ENCODE measurements at regions not wholly inside any gene's neighbourhood (a gene's known extent, or its start where the extent isn't known, plus 50 kb on each side); places are given as distances from the start of the nearest gene placed in this dataset.
"Not testable (repeated sequence)": the region's sequence is repeated elsewhere in the genome, so short reads cannot be mapped to it uniquely, and the experiment has no call there.

GRCh38 chr7:46752881-46753366, 829.0 kb downstream of the TNS3 start (continued):
- TF ChIP-seq MAFK (IDR thresholded peaks at IDR 0.05; ENCODE audit: low read depth, low read length) (no peak), TBP (IDR thresholded peaks at IDR 0.05; ENCODE audit: low read depth, low read length) (no peak), RNF2 (IDR thresholded peaks at IDR 0.05; ENCODE audit: borderline replicate concordance, low read depth, low read length, missing control alignments, poor library complexity, severe bottlenecking) (no peak), CBX8 (IDR thresholded peaks at IDR 0.05; ENCODE audit: borderline replicate concordance, low read depth, low read length) (no peak)

- H2AK5ac ChIP-seq (ENCODE audit: low read depth, low read length); H3K4me1 ChIP-seq (replicated peaks in 1 of 4; ENCODE audit: control insufficient read depth in 3 of 4, insufficient read depth in 4 of 4, low read length in 3 of 4); H3K4me3 ChIP-seq (ENCODE audit: extremely low read depth in 1 of 4, insufficient read depth in 2 of 4, low read depth in 3 of 4, low read length in 4 of 4); H3K14ac ChIP-seq (ENCODE audit: insufficient read length); H2BK15ac ChIP-seq (ENCODE audit: low read length); H3K79me1 ChIP-seq (ENCODE audit: low read depth, low read length); POLR2A ChIA-PET (ENCODE audit: partially characterized antibody); H4K5ac ChIP-seq (ENCODE audit: insufficient read length, low read depth, low read length); H4K20me1 ChIP-seq (replicated peaks in 1 of 2; ENCODE audit: control insufficient read depth in 1 of 2, insufficient read depth in 2 of 2, low read length in 2 of 2); H2BK20ac ChIP-seq (ENCODE audit: low read length); H2BK5ac ChIP-seq (ENCODE audit: low read depth, low read length); H3K79me2 ChIP-seq (ENCODE audit: control insufficient read depth in 1 of 2, insufficient read depth in 2 of 2, low read length in 2 of 2); H3K4me2 ChIP-seq (ENCODE audit: insufficient read depth in 1 of 2, low read depth in 2 of 2, low read length in 2 of 2); H3K18ac ChIP-seq (ENCODE audit: extremely low read depth, low read length); H3K27ac ChIP-seq (ENCODE audit: low read depth, low read length); H3K36me3 ChIP-seq (ENCODE audit: control insufficient read depth in 2 of 4, insufficient read depth in 4 of 4, low read length in 3 of 4); H3K23ac ChIP-seq (ENCODE audit: insufficient read length); DNase-seq (ENCODE audit: low read depth in 1 of 2, low spot score in 2 of 2); H2AFZ ChIP-seq (ENCODE audit: low read length); H3K23me2 ChIP-seq (ENCODE audit: low read depth, low read length); H2BK12ac ChIP-seq (ENCODE audit: low read depth, low read length); H3K27me3 ChIP-seq (replicated peaks in 1 of 4; ENCODE audit: control insufficient read depth in 3 of 4, extremely low read depth in 1 of 4, insufficient read depth in 3 of 4, low read length in 3 of 4); H2BK120ac ChIP-seq (replicated peaks; ENCODE audit: low read depth, low read length); H3K9ac ChIP-seq (replicated peaks in 1 of 4; ENCODE audit: extremely low read depth in 1 of 4, low read depth in 3 of 4, low read length in 3 of 4); FAIRE-seq; H3K9me3 ChIP-seq (ENCODE audit: insufficient read depth in 2 of 2, low read depth in 1 of 2, low read length in 1 of 2); H3K56ac ChIP-seq (replicated peaks; ENCODE audit: insufficient read length, low read depth, low read length); H4K91ac ChIP-seq (replicated peaks; ENCODE audit: insufficient read length, low read length); H4K8ac ChIP-seq (ENCODE audit: extremely low read depth, insufficient read depth, low read length); H3K4ac ChIP-seq (replicated peaks; ENCODE audit: insufficient read length, low read depth, low read length): not testable (repeated sequence)
- WGBS, 2 experiments (ENCODE audit: extremely low coverage in 1 of 2, insufficient coverage in 1 of 2, insufficient read length in 1 of 2, insufficient replicate concordance in 2 of 2, low coverage in 1 of 2, low lambda C conversion rate in 2 of 2, missing lambda C conversion rate in 1 of 2), result 94% methylated on average over 11 of the region's 11 CpGs; no CpG with 5 or more reads in 1 of the 2 experiments
- CTCF ChIA-PET (ENCODE audit: partially characterized antibody), result interaction anchor here (1.1 kb wide), 1 partner anchor 34 kb away, joined by 3 read pairs; no protein-coding TSS in a partner anchor
Measured at GRCh38 chr7:46751927-46752723, 829.8 kb downstream of the TNS3 start.

All from H1 (cell line).